Sigmoid colon (tissue), 4 donors: ENCODE measurements at regions not wholly inside any gene's neighbourhood (a gene's known extent, or its start where the extent isn't known, plus 50 kb on each side); places are given as distances from the start of the nearest gene placed in this dataset.

Experiments used
- CTCF ChIP-seq, 4 experiments: fragments of 450-650 bp in 3 of 4; fragments of 200-600 bp in 1 of 4; IDR thresholded peaks; one replicate each; pipeline ENCODE4 v1.5.1; 2016 to 2019; ENCODE audit warnings: antibody characterized with exemption in 4 of 4, mild to moderate bottlenecking in 3 of 4, moderate library complexity in 2 of 4
- POLR2AphosphoS5 ChIP-seq, 4 donors: sonication (generic); formaldehyde crosslinking; IDR thresholded peaks; one replicate each; pipeline ENCODE4 v1.6.1; 2017; ENCODE audit warnings: antibody characterized with exemption in 4 of 4

GRCh38 chr4:89617317-89617716 lies 219.6 kb downstream of the SNCA start:
- TF ChIP-seq CTCF (IDR thresholded peaks at IDR 0.05) = no peak
- no peak for TF ChIP-seq POLR2AphosphoS5 (IDR thresholded peaks at IDR 0.05)
